GM12878 (cell line): ENCODE measurements at regions not wholly inside any gene's neighbourhood (a gene's known extent, or its start where the extent isn't known, plus 50 kb on each side); places are given as distances from the start of the nearest gene placed in this dataset.

ENCODE experiments used
- ATAC-seq: fragments of 200-7000 bp; cut with Tn5 transposase; 3 replicates; pipeline ENCODE4 v1.9.1; 2020; ENCODE audit warnings: mild to moderate bottlenecking, moderate library complexity
- BruUV-seq: library from RNA; stranded (reverse); fragments of 400-500 nt; replicated peaks from 2 replicates; lab custom pipeline; 2021; lab: Mats Ljungman, UMichigan
- CTCF ChIA-PET: fragments of 300-600 bp; sonication (Branson Sonifier 250); formaldehyde crosslinking; extraction: SDS; loops from one replicate; lab custom pipeline; 2021; ENCODE audit warnings: inconsistent platforms; lab: Yijun Ruan, JAX
- POLR2A ChIA-PET: fragments of 350-600 bp; formaldehyde crosslinking; extraction: SDS; loops from one replicate; lab custom pipeline; 2021; ENCODE audit warnings: inconsistent platforms; lab: Charles Lee
- RAD21 ChIA-PET: fragments of 300-600 bp; sonication (Branson Sonifier 250); formaldehyde crosslinking; loops from one replicate; lab custom pipeline; 2023; ENCODE audit warnings: antibody characterized with exemption; ENCODE audit not compliant: unreplicated experiment; lab: Charles Lee
- SMC1A ChIA-PET: fragments of 300-600 bp; sonication (Branson Sonifier 250); formaldehyde crosslinking; loops from one replicate; lab custom pipeline; 2023; ENCODE audit not compliant: unreplicated experiment, uncharacterized antibody; lab: Charles Lee
- DNase-seq: peaks from one replicate; pipeline ENCODE4 v3.0.0-alpha.2; 2011; ENCODE audit warnings: low read depth, low spot score
- FAIRE-seq: peaks from 3 replicates; lab custom pipeline; 2011; peaks lifted over from hg19 to GRCh38; lab: Jason Lieb, UNC
- H2AFZ ChIP-seq: 2 replicates; pipeline ENCODE4 v1.6.0; 2011; ENCODE audit warnings: low read depth, low read length, control low read depth; ENCODE audit not compliant: control insufficient read depth
- H3K27ac ChIP-seq: 2 replicates; pipeline ENCODE4 v1.5.1; 2011; ENCODE audit warnings: control low read depth; ENCODE audit not compliant: control insufficient read depth, insufficient read depth
- H3K27me3 ChIP-seq, 2 experiments: replicated peaks in 1 of 2; 2 replicates each; pipeline versions ENCODE4 v1.6.0 to v1.6.1; 2011; ENCODE audit warnings: low read length in 1 of 2; ENCODE audit not compliant: control insufficient read depth in 2 of 2, insufficient read depth in 2 of 2
- H3K36me3 ChIP-seq, 2 experiments: 2 replicates each; pipeline ENCODE4 v1.5.1; 2011; ENCODE audit warnings: low read length in 1 of 2; ENCODE audit not compliant: control insufficient read depth in 2 of 2, insufficient read depth in 2 of 2
- H3K4me1 ChIP-seq: 2 replicates; pipeline ENCODE4 v1.6.1; 2011; ENCODE audit warnings: mild to moderate bottlenecking, low read length, moderate library complexity, mixed read lengths; ENCODE audit not compliant: control insufficient read depth, insufficient read depth
- H3K4me2 ChIP-seq: 2 replicates; pipeline ENCODE4 v1.6.0; 2011; ENCODE audit warnings: control low read depth; ENCODE audit not compliant: control insufficient read depth, insufficient read depth
- H3K4me3 ChIP-seq: fragments of 200-600 bp; sonication (generic); 2 replicates; pipeline ENCODE4 v1.5.1; 2016
- H3K79me2 ChIP-seq: 2 replicates; pipeline ENCODE4 v1.6.0; 2011; ENCODE audit warnings: low read length; ENCODE audit not compliant: control insufficient read depth, insufficient read depth
- H3K9ac ChIP-seq: 2 replicates; pipeline ENCODE4 v1.8.0; 2011; ENCODE audit warnings: low read length, control low read depth, mixed read lengths; ENCODE audit not compliant: control insufficient read depth, insufficient read depth
- H3K9me3 ChIP-seq: replicated peaks from 3 replicates; pipeline ENCODE4 v1.5.1; 2011; ENCODE audit warnings: mild to moderate bottlenecking, low read length; ENCODE audit not compliant: control insufficient read depth, insufficient read depth
- H4K20me1 ChIP-seq: 2 replicates; pipeline ENCODE4 v1.6.0; 2011; ENCODE audit not compliant: control insufficient read depth, insufficient read depth
- ATF7 ChIP-seq: fragments of 450-650 bp; IDR thresholded peaks from 2 replicates; pipeline ENCODE4 v1.6.1; 2016; ENCODE audit warnings: low read depth, mild to moderate bottlenecking
- BACH1 ChIP-seq: fragments of 450-650 bp; IDR thresholded peaks from 2 replicates; pipeline ENCODE4 v1.6.1; 2017; ENCODE audit warnings: mild to moderate bottlenecking, borderline replicate concordance
- CBX5 ChIP-seq: sonication (generic); IDR thresholded peaks from 2 replicates; pipeline ENCODE4 v1.6.1; 2016; ENCODE audit warnings: low read depth, moderate library complexity, mild to moderate bottlenecking, inconsistent platforms
- EED ChIP-seq: sonication (generic); IDR thresholded peaks from 2 replicates; pipeline ENCODE4 v1.6.1; 2016; ENCODE audit warnings: antibody characterized with exemption, low read depth
- GABPA ChIP-seq: IDR thresholded peaks from 2 replicates; pipeline ENCODE4 v1.6.1; 2014; ENCODE audit warnings: antibody characterized with exemption, low read depth, mild to moderate bottlenecking, inconsistent platforms
- IRF4 ChIP-seq: IDR thresholded peaks from 2 replicates; pipeline ENCODE4 v1.6.1; 2011; ENCODE audit warnings: low read depth, low read length
- JUNB ChIP-seq: IDR thresholded peaks from 2 replicates; pipeline ENCODE4 v1.6.1; 2016; ENCODE audit warnings: antibody characterized with exemption, mild to moderate bottlenecking
- NFXL1 ChIP-seq: fragments of 450-650 bp; IDR thresholded peaks from 2 replicates; pipeline ENCODE4 v1.6.1; 2017; ENCODE audit warnings: antibody characterized with exemption, mild to moderate bottlenecking, borderline replicate concordance
- RELA ChIP-seq: fragments of 450-650 bp; IDR thresholded peaks from 2 replicates; pipeline ENCODE4 v1.8.0; 2014; ENCODE audit warnings: borderline replicate concordance; ENCODE audit not compliant: partially characterized antibody
- RUNX3 ChIP-seq: IDR thresholded peaks from 2 replicates; pipeline ENCODE4 v1.6.1; 2012; ENCODE audit warnings: low read length, inconsistent platforms
- SMAD1 ChIP-seq: fragments of 450-650 bp; IDR thresholded peaks from 2 replicates; pipeline ENCODE4 v1.6.1; 2018; ENCODE audit warnings: mild to moderate bottlenecking, low read depth; ENCODE audit not compliant: partially characterized antibody
- USF2 ChIP-seq: IDR thresholded peaks from 2 replicates; pipeline ENCODE4 v1.6.1; 2011; ENCODE audit warnings: low read depth, low read length, improper control_type of control experiment, borderline replicate concordance
- ZNF24 ChIP-seq: fragments of 450-650 bp; IDR thresholded peaks from 2 replicates; pipeline ENCODE4 v1.6.1; 2017; ENCODE audit warnings: antibody characterized with exemption, mild to moderate bottlenecking
- ZZZ3 ChIP-seq: IDR thresholded peaks from 2 replicates; pipeline ENCODE4 v1.6.1; 2011; ENCODE audit warnings: low read depth; ENCODE audit not compliant: control insufficient read depth, insufficient read length
- whole genome bisulfite sequencing: methylation state at CpG from one replicate; pipeline ENCODE4 v1.1.6; 2016; ENCODE audit warnings: low lambda C conversion rate; ENCODE audit not compliant: insufficient replicate concordance, insufficient coverage; ENCODE audit errors: missing lambda C conversion rate; 5-methylcytosine and 5-hydroxymethylcytosine counted together
- in situ Hi-C: fragments of 300-500 bp; cut with MboI; formaldehyde crosslinking; loops from 9 replicates; pipeline ENCODE4 v1.14.3; 2018; ENCODE audit warnings: mixed read lengths
- intact Hi-C: fragments of 100-400 bp; cut with micrococcal nuclease; formaldehyde crosslinking; loops from one replicate; pipeline ENCODE4 v1.14.2; 2022; ENCODE audit not compliant: unreplicated experiment

- POLR2A ChIA-PET, result no interaction called here
- no peaks in the 10 kb centered on the region for H3K79me2 ChIP-seq
- ATAC-seq (no peak), DNase-seq (no peak), FAIRE-seq (no peak)
- no peaks in the 10 kb centered on the region; the same call in 2 of the 3 replicates for H3K9me3 ChIP-seq
- intact Hi-C loops (no loop called here), in situ Hi-C loops (no loop called here)
- CTCF ChIA-PET, result no interaction called here
- no peaks in the 10 kb centered on the region for H4K20me1 ChIP-seq
- H3K4me3 ChIP-seq, result no peak overlapping the region
- no TSS peak for BruUV-seq
- no peaks in the 10 kb centered on the region for H3K36me3 ChIP-seq
- no peak overlapping the region for H3K27ac ChIP-seq
- SMC1A ChIA-PET, result no interaction called here
- no peak overlapping the region for H3K9ac ChIP-seq
- TF ChIP-seq NFXL1, result no peak
- TF ChIP-seq IRF4, result no peak
- TF ChIP-seq GABPA, result no peak
- TF ChIP-seq ZZZ3, result no peak
- no peak for TF ChIP-seq ATF7
- TF ChIP-seq EED, result no peak
- TF ChIP-seq BACH1, result no peak
- TF ChIP-seq RUNX3, result no peak
- TF ChIP-seq JUNB, result no peak
- no peak for TF ChIP-seq SMAD1
- no peak for TF ChIP-seq RELA
- no peak for TF ChIP-seq CBX5
- no peak for TF ChIP-seq USF2
- no peak for TF ChIP-seq ZNF24
- no peaks in the 10 kb centered on the region for H3K4me1 ChIP-seq
- no peak overlapping the region for H2AFZ ChIP-seq
- RAD21 ChIA-PET, result no interaction called here
- H3K27me3 ChIP-seq, result no peaks in the 10 kb centered on the region
- H3K4me2 ChIP-seq, result no peak overlapping the region
- WGBS, result 0% methylated on average over 1 of the region's 1 CpG
These were observed 458.8 kb downstream of the PIK3C3 start for GRCh38 chr18:42413870-42414269.
